ENCODE measurements at regions not wholly inside any gene's neighbourhood (a gene's known extent, or its start where the extent isn't known, plus 50 kb on each side); places are given as distances from the start of the nearest gene placed in this dataset.
A peak's percentile ranks its signal among the peaks of the same experiment; 100 is the strongest.
"Not testable (repeated sequence)": the region's sequence is repeated elsewhere in the genome, so short reads cannot be mapped to it uniquely, and the experiment has no call there.

DNA sequence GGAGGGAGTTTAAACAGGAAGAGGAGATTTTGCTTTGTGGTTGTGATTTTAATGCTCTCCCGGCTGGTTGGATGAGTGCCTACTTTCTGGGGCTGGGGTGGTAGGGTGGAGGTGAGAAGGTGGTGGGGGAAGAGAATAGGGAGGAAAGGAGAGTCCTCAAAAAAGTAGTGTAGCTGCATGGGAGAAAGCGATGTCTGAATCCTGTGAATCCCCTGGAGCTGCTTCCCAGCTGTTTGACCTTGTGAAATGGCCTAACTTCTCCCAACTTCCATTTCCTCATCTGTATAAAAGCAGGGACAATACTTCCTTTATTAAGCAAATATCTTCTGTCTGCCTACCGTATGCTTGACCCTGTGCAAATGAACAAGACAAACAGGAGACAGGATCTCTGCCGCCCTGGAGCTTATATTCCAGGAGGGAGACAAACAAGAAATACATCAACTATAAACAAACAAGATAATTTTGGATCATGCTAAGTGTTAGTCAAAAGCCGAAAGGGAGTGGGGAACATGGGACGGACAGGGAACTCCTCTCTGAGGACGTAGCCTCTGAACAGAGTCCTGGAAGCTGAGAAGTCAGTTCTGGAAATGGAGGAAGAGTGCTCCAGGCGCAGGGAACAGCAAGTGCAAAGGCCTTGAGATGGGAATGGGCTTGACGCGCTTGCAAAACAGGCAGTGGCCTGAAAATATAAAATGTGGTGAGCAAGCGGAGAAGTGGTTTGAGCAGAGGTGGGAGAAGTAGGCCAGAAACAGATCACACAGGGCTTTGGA, 103.5 kb downstream of the SPRY4 start:
- WGBS, result 62% methylated on average over 11 of the region's 11 CpGs
- Histone ChIP-seq H3K27ac (ENCODE audit: low read depth, low read length) (no peak overlapping the region), H3K9me3 (ENCODE audit: insufficient read depth, low read depth, low read length) (no peaks in the 10 kb centered on the region), H3K27me3 (ENCODE audit: insufficient read depth, low read length) (no peaks in the 10 kb centered on the region), H3K4me1 (ENCODE audit: insufficient read depth, low read length) (peaks cover 32% of the 10 kb centered on the region), H3K4me3 (ENCODE audit: low read length) (no peak overlapping the region), H3K36me3 (ENCODE audit: insufficient read depth, low read length) (no peaks in the 10 kb centered on the region), H3K9ac (ENCODE audit: low read depth, low read length) (no peak overlapping the region)

DNA sequence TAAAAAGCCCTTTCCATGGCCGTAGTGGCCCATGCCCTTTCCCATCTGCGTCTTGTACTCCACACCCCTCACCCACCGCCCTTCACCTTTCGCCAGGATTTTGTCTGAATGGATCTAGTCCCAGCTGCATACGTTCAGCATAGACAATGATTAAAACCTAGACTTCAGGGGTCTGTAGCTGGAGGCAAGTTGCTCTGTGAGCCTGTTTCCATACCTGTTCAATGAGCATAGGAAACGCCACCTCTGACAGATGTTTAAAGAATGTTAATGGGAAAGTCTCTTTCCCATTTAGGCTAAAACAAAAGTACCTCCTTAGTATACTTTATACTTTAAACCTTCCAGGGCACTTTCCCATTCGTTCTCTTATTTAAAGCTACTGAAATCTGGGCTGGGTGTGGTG, 105.7 kb downstream of the SPRY4 start:
- H3K4me1 ChIP-seq (ENCODE audit: insufficient read depth, low read length), result peaks cover 34% of the 10 kb centered on the region
- 92% methylated on average over 7 of the region's 7 CpGs for WGBS

DNA sequence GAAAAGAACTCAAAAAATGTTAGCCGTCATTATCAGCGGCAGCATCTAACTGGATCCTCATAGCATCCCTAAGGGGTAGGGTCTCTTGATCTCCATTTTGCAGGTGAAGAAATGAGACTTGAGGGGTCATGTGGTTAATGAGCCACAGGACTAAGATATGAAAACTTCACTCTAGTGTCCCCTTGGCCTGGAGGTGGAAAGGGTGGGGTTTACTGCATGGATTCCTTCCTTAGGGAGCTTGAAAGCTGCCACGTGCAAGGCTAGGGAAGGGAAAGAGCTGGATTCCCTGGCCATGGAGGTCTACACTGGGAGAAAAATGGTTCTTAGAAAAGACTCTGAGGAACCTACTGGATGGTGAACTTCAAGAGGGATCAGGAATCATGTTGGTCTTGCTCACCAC, 107.9 kb downstream of the SPRY4 start:
- no peak overlapping the region for H3K27ac ChIP-seq (ENCODE audit: low read depth, low read length)
- no peak overlapping the region for H3K4me3 ChIP-seq (ENCODE audit: low read length)
- H3K9me3 ChIP-seq (ENCODE audit: insufficient read depth, low read depth, low read length), result no peaks in the 10 kb centered on the region
- WGBS, result 92% methylated on average over 3 of the region's 3 CpGs
- H3K9ac ChIP-seq (ENCODE audit: low read depth, low read length), result no peak overlapping the region
- H3K27me3 ChIP-seq (ENCODE audit: insufficient read depth, low read length), result no peaks in the 10 kb centered on the region
- H3K4me1 ChIP-seq (ENCODE audit: insufficient read depth, low read length), result peaks cover 28% of the 10 kb centered on the region
- H3K36me3 ChIP-seq (ENCODE audit: insufficient read depth, low read length), result no peaks in the 10 kb centered on the region

More for the DNA sequence above, 105.7 kb downstream of the SPRY4 start:
- H3K36me3 ChIP-seq (ENCODE audit: insufficient read depth, low read length), result no peaks in the 10 kb centered on the region
- H3K27ac ChIP-seq (ENCODE audit: low read depth, low read length), result no peak overlapping the region
- no peak overlapping the region for H3K4me3 ChIP-seq (ENCODE audit: low read length)
- H3K9me3 ChIP-seq (ENCODE audit: insufficient read depth, low read depth, low read length), result no peaks in the 10 kb centered on the region
- no peak overlapping the region for H3K9ac ChIP-seq (ENCODE audit: low read depth, low read length)
- no peaks in the 10 kb centered on the region for H3K27me3 ChIP-seq (ENCODE audit: insufficient read depth, low read length)

DNA sequence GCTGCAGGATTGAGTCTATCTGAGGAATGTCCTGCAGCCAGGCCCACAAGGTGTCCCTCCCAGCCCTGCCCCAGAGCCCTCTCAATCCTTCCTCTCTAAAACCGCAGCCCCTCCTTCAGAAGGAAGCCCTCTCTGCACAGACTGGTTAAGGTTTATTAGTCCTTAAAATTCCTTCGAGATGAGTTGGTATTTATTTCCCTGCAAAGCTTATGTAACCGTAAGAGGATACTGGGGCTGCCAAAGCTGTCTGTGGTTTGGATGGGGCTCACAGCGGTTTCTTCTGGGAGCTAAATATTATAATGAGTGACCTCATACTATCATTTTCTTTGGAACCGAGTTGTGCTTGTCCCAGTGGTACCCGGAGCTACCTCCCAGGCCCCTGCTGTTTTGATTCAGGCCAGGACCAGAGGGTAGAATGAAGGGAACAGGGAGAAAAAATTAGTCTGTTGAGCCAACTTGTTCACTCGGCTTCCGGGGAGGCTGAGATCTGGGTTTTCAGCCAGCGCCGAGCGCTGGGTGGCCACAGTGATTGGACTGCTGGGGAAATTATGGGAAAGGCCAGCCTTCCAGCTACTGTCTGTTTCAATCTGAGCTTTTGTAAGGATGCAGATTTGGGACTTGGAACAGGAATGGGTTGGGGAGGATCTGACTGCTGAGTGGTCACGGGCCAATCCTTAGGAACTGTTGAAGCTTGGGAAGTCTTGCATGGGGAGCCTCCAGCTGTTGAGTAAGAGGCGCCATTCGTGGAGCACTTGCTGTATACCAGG, 107.5 kb downstream of the NDFIP1 start:
- no peaks in the 10 kb centered on the region for H3K27me3 ChIP-seq (ENCODE audit: insufficient read depth, low read length)
- no peak overlapping the region for H3K4me3 ChIP-seq (ENCODE audit: low read length)
- no peaks in the 10 kb centered on the region for H3K36me3 ChIP-seq (ENCODE audit: insufficient read depth, low read length)
- H3K4me1 ChIP-seq (ENCODE audit: insufficient read depth, low read length), result peaks cover 20% of the 10 kb centered on the region
- H3K27ac ChIP-seq (ENCODE audit: low read depth, low read length), result no peak overlapping the region
- no peak overlapping the region for H3K9ac ChIP-seq (ENCODE audit: low read depth, low read length)
- no peaks in the 10 kb centered on the region for H3K9me3 ChIP-seq (ENCODE audit: insufficient read depth, low read depth, low read length)
- WGBS, result 80% methylated on average over 13 of the region's 14 CpGs

DNA sequence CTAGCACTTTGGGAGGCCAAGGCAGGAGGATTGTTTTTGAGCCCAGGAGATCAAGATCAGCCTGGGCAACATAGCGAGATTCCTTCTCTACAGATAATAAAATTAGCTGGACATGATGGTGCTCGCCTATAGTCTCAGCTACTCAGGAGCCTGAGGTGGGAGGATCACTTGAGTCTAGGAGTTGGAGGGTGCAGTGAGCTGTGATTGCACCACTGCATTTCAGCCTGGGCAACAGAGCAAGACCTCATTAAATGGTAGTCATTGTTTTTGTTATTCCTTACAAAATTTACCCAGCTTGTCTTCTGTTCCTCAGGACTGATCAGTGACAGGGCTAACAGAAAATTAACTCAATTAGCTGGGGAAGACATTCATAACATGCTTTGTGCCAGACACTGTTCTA, 104.5 kb downstream of the NDFIP1 start:
- WGBS, result 93% methylated on average over 2 of the region's 2 CpGs
- Histone ChIP-seq H3K4me1 (ENCODE audit: insufficient read depth, low read length) (peaks cover 20% of the 10 kb centered on the region), H3K27me3 (ENCODE audit: insufficient read depth, low read length) (no peaks in the 10 kb centered on the region), H3K36me3 (ENCODE audit: insufficient read depth, low read length) (no peaks in the 10 kb centered on the region), H3K9me3 (ENCODE audit: insufficient read depth, low read depth, low read length) (no peaks in the 10 kb centered on the region), H3K9ac (ENCODE audit: low read depth, low read length) (no peak overlapping the region), H3K4me3 (ENCODE audit: low read length) (no peak overlapping the region), H3K27ac (ENCODE audit: low read depth, low read length) (no peak overlapping the region)

DNA sequence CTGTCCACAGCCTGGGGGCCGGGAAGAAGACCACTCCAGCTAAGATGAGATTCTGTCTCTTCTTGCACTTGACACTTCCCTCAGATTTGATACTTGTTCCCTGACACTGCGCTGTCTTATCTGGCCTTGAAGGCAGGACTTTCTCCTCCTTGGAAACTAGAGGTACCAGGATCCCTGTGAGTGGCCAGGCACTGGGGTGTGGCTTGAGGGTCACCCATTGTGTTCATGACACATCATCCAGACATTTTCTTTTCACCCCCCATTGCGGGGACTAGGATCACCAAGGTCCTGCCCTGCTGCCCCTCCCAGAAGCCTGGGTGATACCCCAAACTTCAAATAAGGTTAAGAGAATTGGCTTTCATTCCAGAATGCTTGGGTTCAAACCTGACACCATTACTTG, 103.3 kb downstream of the NDFIP1 start:
- H3K9ac ChIP-seq (ENCODE audit: low read depth, low read length), result no peak overlapping the region
- WGBS, result 97% methylated on average over 3 of the region's 3 CpGs
- no peaks in the 10 kb centered on the region for H3K9me3 ChIP-seq (ENCODE audit: insufficient read depth, low read depth, low read length)
- H3K27me3 ChIP-seq (ENCODE audit: insufficient read depth, low read length), result no peaks in the 10 kb centered on the region
- peaks cover 20% of the 10 kb centered on the region for H3K4me1 ChIP-seq (ENCODE audit: insufficient read depth, low read length)
- H3K4me3 ChIP-seq (ENCODE audit: low read length), result no peak overlapping the region
- no peaks in the 10 kb centered on the region for H3K36me3 ChIP-seq (ENCODE audit: insufficient read depth, low read length)
- H3K27ac ChIP-seq (ENCODE audit: low read depth, low read length), result no peak overlapping the region

GRCh38 chr5:142210864-142211412, 102.4 kb downstream of the NDFIP1 start:
- Histone ChIP-seq H3K4me1 (ENCODE audit: insufficient read depth, low read length) (peaks cover 11% of the 10 kb centered on the region), H3K4me3 (ENCODE audit: low read length) (no peak overlapping the region), H3K27me3 (ENCODE audit: insufficient read depth, low read length) (no peaks in the 10 kb centered on the region), H3K9ac (ENCODE audit: low read depth, low read length) (no peak overlapping the region), H3K36me3 (ENCODE audit: insufficient read depth, low read length) (no peaks in the 10 kb centered on the region), H3K9me3 (ENCODE audit: insufficient read depth, low read depth, low read length) (no peaks in the 10 kb centered on the region), H3K27ac (ENCODE audit: low read depth, low read length) (no peak overlapping the region)
- WGBS, result 92% methylated on average over 11 of the region's 11 CpGs

DNA sequence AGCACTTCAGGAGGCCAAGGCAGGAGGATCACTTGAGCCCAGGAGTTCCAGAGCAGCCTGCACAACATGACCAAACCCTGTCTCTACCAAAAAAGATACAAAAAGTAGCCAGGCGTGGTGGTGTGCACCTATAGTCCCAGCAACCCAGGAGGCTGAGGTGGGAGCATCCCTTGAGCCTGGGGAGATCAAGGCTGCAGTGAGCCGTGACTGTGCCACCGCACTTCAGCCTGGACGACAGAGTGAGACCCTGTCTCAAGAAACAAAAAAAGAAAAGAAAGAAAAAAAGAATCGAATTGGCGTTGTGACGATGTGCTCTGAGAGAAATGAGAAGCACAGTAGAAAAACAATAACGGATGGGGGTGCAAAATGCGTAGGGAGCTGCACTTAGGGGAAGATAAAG, 101.4 kb downstream of the NDFIP1 start:
- 94% methylated on average over 9 of the region's 9 CpGs for WGBS
- Histone ChIP-seq H3K36me3 (ENCODE audit: insufficient read depth, low read length) (no peaks in the 10 kb centered on the region), H3K4me3 (ENCODE audit: low read length) (no peak overlapping the region), H3K9me3 (ENCODE audit: insufficient read depth, low read depth, low read length) (no peaks in the 10 kb centered on the region), H3K4me1 (ENCODE audit: insufficient read depth, low read length) (peaks cover 9% of the 10 kb centered on the region; the same call in 1 of the 2 replicates), H3K27me3 (ENCODE audit: insufficient read depth, low read length) (no peaks in the 10 kb centered on the region), H3K27ac (ENCODE audit: low read depth, low read length) (no peak overlapping the region), H3K9ac (ENCODE audit: low read depth, low read length) (no peak overlapping the region)

- Histone ChIP-seq H3K4me1 (ENCODE audit: insufficient read depth, low read length) (peaks cover 9% of the 10 kb centered on the region; the same call in 1 of the 2 replicates), H3K27me3 (ENCODE audit: insufficient read depth, low read length) (no peaks in the 10 kb centered on the region), H3K4me3 (ENCODE audit: low read length) (no peak overlapping the region), H3K9ac (ENCODE audit: low read depth, low read length) (no peak overlapping the region), H3K27ac (ENCODE audit: low read depth, low read length) (peak overlapping the region; percentile 78; the same call in 1 of the 2 replicates), H3K9me3 (ENCODE audit: insufficient read depth, low read depth, low read length) (no peaks in the 10 kb centered on the region), H3K36me3 (ENCODE audit: insufficient read depth, low read length) (no peaks in the 10 kb centered on the region)
- 57% methylated on average over 7 of the region's 8 CpGs for WGBS
These were observed 100.3 kb downstream of the NDFIP1 start for GRCh38 chr5:142208777-142209312.

GRCh38 chr5:142208244-142208643, 99.7 kb downstream of the NDFIP1 start:
- not testable (repeated sequence) for H3K27me3 ChIP-seq (ENCODE audit: insufficient read depth, low read length); H3K4me1 ChIP-seq (ENCODE audit: insufficient read depth, low read length); H3K36me3 ChIP-seq (ENCODE audit: insufficient read depth, low read length); H3K9me3 ChIP-seq (ENCODE audit: insufficient read depth, low read depth, low read length); H3K4me3 ChIP-seq (ENCODE audit: low read length); H3K9ac ChIP-seq (ENCODE audit: low read depth, low read length)
- 88% methylated on average over 6 of the region's 7 CpGs for WGBS
- peak overlapping the region; percentile 78; the same call in 1 of the 2 replicates for H3K27ac ChIP-seq (ENCODE audit: low read depth, low read length)

DNA sequence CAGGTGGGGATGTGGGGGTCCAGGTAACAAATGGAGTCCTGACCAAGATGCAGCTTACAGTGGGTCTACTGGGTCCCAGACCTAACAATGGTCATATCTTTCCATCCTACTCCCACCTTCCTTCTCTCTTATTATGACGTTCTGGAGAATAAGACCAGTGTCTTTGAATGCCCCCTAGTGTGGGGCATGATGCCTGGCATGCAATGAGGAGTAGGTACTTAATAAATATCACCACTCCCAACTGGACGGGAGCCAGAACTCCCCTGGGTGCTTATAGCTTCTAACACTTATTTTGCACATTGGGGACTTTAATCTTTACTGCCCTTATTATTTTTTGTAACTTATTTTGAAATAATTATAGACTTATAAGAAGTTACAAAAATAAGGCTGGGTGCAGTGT, 98.2 kb downstream of the NDFIP1 start:
- Histone ChIP-seq H3K4me3 (ENCODE audit: low read length) (no peak overlapping the region), H3K27ac (ENCODE audit: low read depth, low read length) (no peak overlapping the region), H3K4me1 (ENCODE audit: insufficient read depth, low read length) (peaks cover 9% of the 10 kb centered on the region; the same call in 1 of the 2 replicates), H3K36me3 (ENCODE audit: insufficient read depth, low read length) (no peaks in the 10 kb centered on the region), H3K9me3 (ENCODE audit: insufficient read depth, low read depth, low read length) (no peaks in the 10 kb centered on the region), H3K27me3 (ENCODE audit: insufficient read depth, low read length) (no peaks in the 10 kb centered on the region), H3K9ac (ENCODE audit: low read depth, low read length) (no peak overlapping the region)
- WGBS, result 88% methylated on average over 2 of the region's 2 CpGs
